Right forelimb (tissue), 1 donor: ENCODE measurements at regions not wholly inside any gene's neighbourhood (a gene's known extent, or its start where the extent isn't known, plus 50 kb on each side); places are given as distances from the start of the nearest gene placed in this dataset.
"Not testable (repeated sequence)": the region's sequence is repeated elsewhere in the genome, so short reads cannot be mapped to it uniquely, and the experiment has no call there.

Experiments used
- DNase-seq: peaks from one replicate; pipeline ENCODE4 v3.0.0-alpha.2; 2018

GRCh38 chr6:71007298-71007697 lies 50.4 kb upstream of the B3GAT2 start:
- not testable (repeated sequence) for DNase-seq

GRCh38 chr6:71011871-71012371 lies 55.1 kb upstream of the B3GAT2 start:
- DNase-seq, result no peak

GRCh38 chr6:71012866-71013469 lies 56.1 kb upstream of the B3GAT2 start:
- DNase-seq, result no peak

GRCh38 chr6:71015392-71015791 lies 58.5 kb upstream of the B3GAT2 start:
- DNase-seq, result no peak

- no peak for DNase-seq
Observed at GRCh38 chr6:71028236-71028876, 71.5 kb upstream of the B3GAT2 start.

GRCh38 chr6:71028877-71029252 lies 72.0 kb upstream of the B3GAT2 start:
- DNase-seq, result no peak

- DNase-seq, result no peak
Observed at GRCh38 chr6:71029555-71029954, 72.7 kb upstream of the B3GAT2 start.

GRCh38 chr6:71031912-71032311 lies 75.1 kb upstream of the B3GAT2 start:
- no peak for DNase-seq

- no peak for DNase-seq
Observed at GRCh38 chr6:71033171-71033570, 76.3 kb upstream of the B3GAT2 start.

GRCh38 chr6:71033890-71034289 lies 77.0 kb upstream of the B3GAT2 start:
- no peak for DNase-seq

GRCh38 chr6:71034563-71035345 lies 77.9 kb upstream of the B3GAT2 start:
- DNase-seq, result no peak

GRCh38 chr6:71035871-71036270 lies 79.0 kb upstream of the B3GAT2 start:
- no peak for DNase-seq

- DNase-seq, result no peak
Observed at GRCh38 chr6:71038711-71039344, 82.0 kb upstream of the B3GAT2 start.

GRCh38 chr6:71040043-71040442 lies 83.2 kb upstream of the B3GAT2 start:
- no peak for DNase-seq

- no peak for DNase-seq
Observed at GRCh38 chr6:71040841-71041240, 84.0 kb upstream of the B3GAT2 start.

GRCh38 chr6:71043902-71044301 lies 87.0 kb upstream of the B3GAT2 start:
- DNase-seq, result no peak

- no peak for DNase-seq
Observed at GRCh38 chr6:71044753-71045152, 87.9 kb upstream of the B3GAT2 start.

- DNase-seq, result no peak
Observed at GRCh38 chr6:71045296-71045695, 88.4 kb upstream of the B3GAT2 start.

GRCh38 chr6:71047417-71047816 lies 90.6 kb upstream of the B3GAT2 start:
- DNase-seq, result no peak

- no peak for DNase-seq
Observed at GRCh38 chr6:71048320-71049164, 91.7 kb upstream of the B3GAT2 start.

GRCh38 chr6:71049198-71049770 lies 92.4 kb upstream of the B3GAT2 start:
- no peak for DNase-seq

GRCh38 chr6:71053475-71053874 lies 96.6 kb upstream of the B3GAT2 start:
- no peak for DNase-seq
